Endothelial cell of umbilical vein (primary cell): ENCODE measurements at regions not wholly inside any gene's neighbourhood (a gene's known extent, or its start where the extent isn't known, plus 50 kb on each side); places are given as distances from the start of the nearest gene placed in this dataset.

ENCODE experiments used
- BruUV-seq: library from RNA; stranded (reverse); fragments of 400-500 nt; replicated peaks from 2 replicates; lab custom pipeline; 2021; lab: Mats Ljungman, UMichigan
- CTCF ChIA-PET: fragments of 300-600, 350-600 bp; sonication (Branson Sonifier 250); formaldehyde crosslinking; loops from one replicate; lab custom pipeline; 2021; ENCODE audit warnings: antibody characterized with exemption, inconsistent platforms; lab: Charles Lee
- POLR2A ChIA-PET: fragments of 300-600, 350-600 bp; sonication (Branson Sonifier 250); formaldehyde crosslinking; loops from one replicate; lab custom pipeline; 2021; ENCODE audit warnings: antibody characterized with exemption, inconsistent platforms; lab: Charles Lee
- DNase-seq: peaks from one replicate; pipeline ENCODE4 v3.0.0-alpha.2; 2011; ENCODE audit warnings: low read depth, low spot score
- FAIRE-seq: peaks from 2 replicates; lab custom pipeline; 2011; peaks lifted over from hg19 to GRCh38; lab: Jason Lieb, UNC
- H2AFZ ChIP-seq: 2 replicates; pipeline ENCODE4 v1.6.0; 2012; ENCODE audit warnings: low read depth, low read length, control low read depth, inconsistent platforms
- H3K27ac ChIP-seq: 2 replicates; pipeline ENCODE4 v1.5.1; 2011; ENCODE audit warnings: low read depth, mild to moderate bottlenecking, control low read depth, low read length, moderate library complexity; ENCODE audit not compliant: insufficient read depth
- H3K27me3 ChIP-seq, 2 experiments: 2 replicates each; pipeline versions ENCODE4 v1.6.0 to v1.6.1; 2011; ENCODE audit warnings: low read length in 2 of 2, mixed read lengths in 1 of 2; ENCODE audit not compliant: control insufficient read depth in 2 of 2, insufficient read depth in 2 of 2
- H3K36me3 ChIP-seq, 2 experiments: 2 replicates in 1 of 2; 3 replicates in 1 of 2; pipeline ENCODE4 v1.5.1; 2011; ENCODE audit warnings: low read length in 2 of 2, mild to moderate bottlenecking in 1 of 2, moderate library complexity in 1 of 2; ENCODE audit not compliant: control insufficient read depth in 2 of 2, insufficient read depth in 2 of 2; ENCODE audit errors: extremely low read depth in 1 of 2
- H3K4me1 ChIP-seq: 3 replicates; pipeline ENCODE4 v1.5.1; 2011; ENCODE audit warnings: mild to moderate bottlenecking, low read length; ENCODE audit not compliant: control insufficient read depth, insufficient read depth; ENCODE audit errors: extremely low read depth
- H3K4me2 ChIP-seq: 2 replicates; pipeline ENCODE4 v1.6.1; 2011; ENCODE audit warnings: low read length, control low read depth, mixed read lengths; ENCODE audit not compliant: insufficient read depth
- H3K4me3 ChIP-seq, 3 experiments: fragments of 200-600 bp in 1 of 3; sonication (generic), shearing (Covaris generic) in 1 of 3; replicated peaks in 1 of 3; 2 replicates each; pipeline ENCODE4 v1.5.1; 2011 to 2016; ENCODE audit warnings: control low read depth in 3 of 3, low read length in 3 of 3, mild to moderate bottlenecking in 2 of 3, inconsistent platforms in 1 of 3, low read depth in 1 of 3, moderate library complexity in 1 of 3; ENCODE audit not compliant: insufficient read depth in 1 of 3
- H3K79me2 ChIP-seq: 2 replicates; pipeline ENCODE4 v1.6.0; 2012; ENCODE audit warnings: low read length, inconsistent platforms; ENCODE audit not compliant: control insufficient read depth, insufficient read depth
- H3K9ac ChIP-seq: replicated peaks from 2 replicates; pipeline ENCODE3; 2011; ENCODE audit warnings: low read length, control low read depth; ENCODE audit not compliant: insufficient read depth; ENCODE audit errors: extremely low read depth
- H3K9me1 ChIP-seq: replicated peaks from 3 replicates; pipeline ENCODE4 v1.6.0; 2011; ENCODE audit warnings: mild to moderate bottlenecking, low read length; ENCODE audit not compliant: control insufficient read depth, insufficient read depth; ENCODE audit errors: extremely low read depth
- H3K9me3 ChIP-seq: replicated peaks from 2 replicates; pipeline ENCODE4 v1.5.1; 2012; ENCODE audit warnings: low read length, inconsistent platforms; ENCODE audit not compliant: control insufficient read depth, insufficient read depth
- H4K20me1 ChIP-seq: replicated peaks from 2 replicates; pipeline ENCODE3; 2011; ENCODE audit warnings: mild to moderate bottlenecking, low read length; ENCODE audit not compliant: control insufficient read depth, insufficient read depth; ENCODE audit errors: extremely low read depth
- CTCF ChIP-seq, 2 donors: IDR thresholded peaks; 1 replicate in 1 of 2; 2 replicates in 1 of 2; pipeline ENCODE4 v1.5.1; 2011; ENCODE audit warnings: low read length in 2 of 2, mild to moderate bottlenecking in 2 of 2, moderate library complexity in 2 of 2, control low read depth in 1 of 2, inconsistent platforms in 1 of 2, low read depth in 1 of 2; ENCODE audit not compliant: insufficient read depth in 1 of 2; ENCODE audit errors: extremely low read depth in 1 of 2
- EZH2 ChIP-seq: IDR thresholded peaks from 2 replicates; pipeline ENCODE4 v1.6.1; 2012; ENCODE audit warnings: borderline replicate concordance, low read depth, mild to moderate bottlenecking, moderate library complexity, low read length, inconsistent platforms; ENCODE audit not compliant: severe bottlenecking
- FOS ChIP-seq: IDR thresholded peaks from 2 replicates; pipeline ENCODE4 v1.6.1; 2011; ENCODE audit warnings: mild to moderate bottlenecking, low read length, moderate library complexity, borderline replicate concordance; ENCODE audit not compliant: insufficient read depth
- GATA2 ChIP-seq: IDR thresholded peaks from 2 replicates; pipeline ENCODE4 v1.7.0; 2011; ENCODE audit warnings: low read depth, mild to moderate bottlenecking, moderate library complexity, mixed read lengths, low read length; ENCODE audit not compliant: insufficient read length, insufficient read depth
- JUN ChIP-seq: IDR thresholded peaks from 2 replicates; pipeline ENCODE4 v1.6.1; 2011; ENCODE audit warnings: borderline replicate concordance, low read depth; ENCODE audit not compliant: insufficient read length, insufficient read depth
- MAX ChIP-seq: IDR thresholded peaks from 2 replicates; pipeline ENCODE4 v1.6.1; 2011; ENCODE audit not compliant: insufficient read depth, insufficient read length
- MYC ChIP-seq: IDR thresholded peaks from one replicate; pipeline ENCODE4 v1.6.1; 2011; ENCODE audit warnings: mild to moderate bottlenecking, low read depth, low read length
- POLR2A ChIP-seq: IDR thresholded peaks from 2 replicates; pipeline ENCODE4 v1.6.1; 2012; ENCODE audit warnings: low read depth, mild to moderate bottlenecking, control low read depth, low read length
- POLR2AphosphoS5 ChIP-seq: IDR thresholded peaks from 2 replicates; pipeline ENCODE4 v1.6.1; 2012; ENCODE audit warnings: low read depth, mild to moderate bottlenecking, control low read depth, low read length, moderate library complexity; ENCODE audit not compliant: insufficient read depth
- dilution Hi-C: fragments of 300-500 bp; cut with MboI; formaldehyde crosslinking; loops from one replicate; pipeline ENCODE4 v1.15.0; 2019; ENCODE audit warnings: low sequenced_read_pairs; ENCODE audit not compliant: extremely low pct_ligation_motif_present
- intact Hi-C: fragments of 100-400 bp; cut with micrococcal nuclease; formaldehyde crosslinking; loops from one replicate; pipeline ENCODE4 v1.10.0; 2022

GRCh38 chr1:229087339-229087738, 183.6 kb upstream of the RAB4A start:
- no peaks in the 10 kb centered on the region for H3K9me1 ChIP-seq
- H4K20me1 ChIP-seq: no peaks in the 10 kb centered on the region
- TF ChIP-seq POLR2A: no peak
- no peak for TF ChIP-seq GATA2
- TF ChIP-seq POLR2AphosphoS5: no peak
- no peak for TF ChIP-seq FOS
- TF ChIP-seq JUN: no peak
- DNase-seq (no peak), FAIRE-seq (no peak)
- peaks cover 0 to 2% of the 10 kb centered on the region in 2 experiments for H3K27me3 ChIP-seq
- H3K27ac ChIP-seq: no peak overlapping the region
- no peak overlapping the region for H3K4me3 ChIP-seq
- H3K79me2 ChIP-seq: no peaks in the 10 kb centered on the region
- no peak overlapping the region for H2AFZ ChIP-seq
- H3K4me1 ChIP-seq: no peaks in the 10 kb centered on the region
- CTCF ChIA-PET: no interaction called here
- BruUV-seq: no TSS peak
- no peaks in the 10 kb centered on the region for H3K36me3 ChIP-seq
- intact Hi-C loops (no loop called here), dilution Hi-C loops (no loop called here)
- POLR2A ChIA-PET: no interaction called here
- H3K9ac ChIP-seq: no peak overlapping the region
- no peak overlapping the region for H3K4me2 ChIP-seq
- H3K9me3 ChIP-seq: no peaks in the 10 kb centered on the region

- FAIRE-seq (no peak), DNase-seq (no peak)
- TF ChIP-seq JUN: no peak
- TF ChIP-seq POLR2A: no peak
- TF ChIP-seq MAX: no peak
- no peak for TF ChIP-seq GATA2
- TF ChIP-seq EZH2: no peak
- TF ChIP-seq MYC: no peak
- TF ChIP-seq FOS: no peak
- TF ChIP-seq CTCF (IDR thresholded peaks at IDR 0.05; ENCODE audit: extremely low read depth in 1 of 2, insufficient read depth in 1 of 2, low read depth in 1 of 2, low read length in 2 of 2): no peak
- no peak for TF ChIP-seq POLR2AphosphoS5
- intact Hi-C loops: no loop called here
- H3K27ac ChIP-seq: no peak overlapping the region
- dilution Hi-C loops: no loop called here
- H3K27me3 ChIP-seq: peaks cover 0 to 2% of the 10 kb centered on the region in 2 experiments
- H3K9me1 ChIP-seq: no peaks in the 10 kb centered on the region
- H2AFZ ChIP-seq: no peak overlapping the region
- no peaks in the 10 kb centered on the region for H3K79me2 ChIP-seq
- no peaks in the 10 kb centered on the region for H3K36me3 ChIP-seq
- CTCF ChIA-PET: no interaction called here
- no peak overlapping the region for H3K9ac ChIP-seq
- H4K20me1 ChIP-seq: no peaks in the 10 kb centered on the region
- H3K4me3 ChIP-seq: no peak overlapping the region
- no peak overlapping the region for H3K4me2 ChIP-seq
- no peaks in the 10 kb centered on the region for H3K4me1 ChIP-seq
- POLR2A ChIA-PET: no interaction called here
- H3K9me3 ChIP-seq: no peaks in the 10 kb centered on the region
- no TSS peak for BruUV-seq
Measured at GRCh38 chr1:229087906-229088305, 183.0 kb upstream of the RAB4A start.
